ENCODE measurements at regions not wholly inside any gene's neighbourhood (a gene's known extent, or its start where the extent isn't known, plus 50 kb on each side); places are given as distances from the start of the nearest gene placed in this dataset.
"Not testable (repeated sequence)": the region's sequence is repeated elsewhere in the genome, so short reads cannot be mapped to it uniquely, and the experiment has no call there.

GRCh38 chr6:140772576-140772975, 1360.1 kb upstream of the GJE1 start:
- DNase-seq (ENCODE audit: low read depth): no peak

DNA sequence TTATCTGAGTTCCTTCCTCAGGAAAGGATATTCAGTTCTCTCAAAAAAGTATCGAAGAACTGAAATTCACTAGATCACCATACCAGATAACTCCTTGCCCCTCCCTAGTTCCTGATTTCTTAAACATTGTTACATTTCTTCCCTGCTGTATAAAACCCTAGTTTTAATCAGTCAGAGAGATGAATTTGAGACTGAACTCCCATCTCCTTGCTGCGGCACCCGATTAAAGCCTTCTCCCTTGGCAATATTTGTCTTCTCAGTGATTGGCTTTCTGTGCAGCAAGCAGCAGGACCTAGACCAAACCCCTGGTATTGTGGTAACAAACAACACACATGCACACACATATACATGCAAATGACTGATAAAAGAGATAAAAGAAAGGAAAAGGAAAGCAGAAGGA, 1364.6 kb upstream of the GJE1 start:
- no peak for DNase-seq (ENCODE audit: low read depth)

DNA sequence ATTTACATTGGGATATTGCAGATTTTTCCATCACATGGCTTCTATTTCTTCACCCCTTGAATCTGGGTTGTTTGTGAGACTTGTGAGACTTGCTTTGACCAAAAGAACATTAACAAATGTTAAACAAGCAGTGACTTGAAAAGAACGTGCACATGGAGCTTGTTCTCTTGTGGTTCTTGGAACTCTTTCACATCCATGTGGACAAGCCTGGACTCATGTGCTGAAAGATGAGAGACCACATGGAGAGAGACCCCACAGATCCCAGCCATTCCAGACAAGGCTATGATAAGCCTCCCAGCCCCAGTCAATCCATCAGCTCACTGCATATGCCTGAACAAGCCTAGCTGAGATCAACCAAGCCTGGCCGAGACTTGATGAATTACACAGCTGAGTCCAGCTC, 1365.7 kb upstream of the GJE1 start:
- DNase-seq (ENCODE audit: low read depth): no peak

GRCh38 chr6:140758169-140758877, 1374.4 kb upstream of the GJE1 start:
- DNase-seq (ENCODE audit: low read depth): no peak

DNA sequence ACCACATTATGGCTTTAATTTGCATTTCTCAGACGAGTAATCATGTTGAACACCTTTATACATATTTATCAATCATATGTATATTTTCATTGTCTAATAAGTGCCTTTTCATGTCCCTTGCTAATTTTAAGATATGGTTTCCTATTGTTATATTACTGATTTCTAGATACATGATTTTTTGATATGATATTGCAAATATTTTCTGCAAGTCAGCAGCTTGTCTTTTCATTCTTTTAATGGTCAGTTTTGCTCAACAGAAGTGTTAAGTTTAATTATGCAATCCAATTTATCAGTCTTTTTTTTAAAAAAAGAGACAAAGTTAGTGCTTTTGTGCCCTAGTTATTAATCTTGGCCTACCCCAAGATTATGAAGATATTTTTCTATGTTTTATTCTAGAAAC, 1377.8 kb upstream of the CITED2 start:
- DNase-seq (ENCODE audit: low read depth): no peak

- no peak for DNase-seq (ENCODE audit: low read depth)
Measured at GRCh38 chr6:140747114-140747513, 1372.7 kb upstream of the CITED2 start.

DNA sequence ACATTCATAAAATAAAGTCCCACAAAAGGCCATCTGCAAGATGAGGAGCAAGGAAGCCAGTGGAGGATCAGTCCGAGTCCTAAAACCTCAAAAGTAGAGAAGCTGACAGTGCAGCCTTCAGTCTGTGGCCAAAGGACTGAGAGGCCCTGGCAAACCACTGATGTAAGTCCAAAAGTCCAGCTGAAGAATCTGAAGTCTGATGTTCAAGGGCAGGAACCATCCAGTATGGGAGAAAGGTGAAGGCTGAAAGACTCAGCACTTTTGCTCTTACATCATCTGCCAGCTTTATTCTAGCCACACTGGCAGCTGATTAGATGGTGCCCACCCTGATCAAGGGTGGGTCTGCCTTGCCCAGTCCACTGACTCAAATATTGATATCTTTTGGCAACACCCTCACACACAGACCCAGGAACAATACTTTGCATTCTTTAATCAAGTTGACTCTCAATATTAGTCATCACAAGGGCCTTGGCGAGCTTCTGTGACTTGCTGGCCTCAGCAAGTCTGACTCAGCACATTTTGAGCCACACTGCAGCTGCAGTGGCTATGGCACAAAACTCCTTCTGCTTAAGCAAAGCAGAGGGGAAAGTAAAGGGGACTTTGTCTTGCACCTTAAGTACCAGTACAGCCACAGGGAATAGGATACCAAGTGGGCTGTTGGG, 1370.3 kb upstream of the CITED2 start:
- peak; percentile 63 for DNase-seq (ENCODE audit: low read depth)

GRCh38 chr6:140736231-140736630, 1361.8 kb upstream of the CITED2 start:
- no peak for DNase-seq (ENCODE audit: low read depth)

- no peak for DNase-seq (ENCODE audit: low read depth)
Measured at GRCh38 chr6:140732991-140733390, 1358.5 kb upstream of the CITED2 start.

DNA sequence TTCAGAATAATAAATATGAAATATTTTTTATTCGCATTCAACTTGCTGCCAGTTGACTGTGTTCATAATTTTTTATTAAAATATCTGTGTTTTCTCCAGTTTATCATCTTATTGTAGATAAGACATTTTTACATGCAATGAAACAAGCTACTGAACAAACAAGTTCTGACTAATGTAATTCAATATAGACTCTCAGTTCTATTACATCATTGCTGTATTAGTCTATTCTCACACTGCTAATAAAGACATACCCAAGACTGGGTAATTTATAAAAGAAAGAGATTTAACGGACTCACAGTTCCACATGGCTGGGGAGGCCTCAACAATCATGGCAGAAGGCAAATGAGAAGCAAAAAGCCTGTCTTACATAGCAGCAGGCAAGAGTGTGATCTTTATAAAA, 1357.7 kb upstream of the CITED2 start:
- no peak for DNase-seq (ENCODE audit: low read depth)

GRCh38 chr6:140731741-140732140, 1357.3 kb upstream of the CITED2 start:
- DNase-seq (ENCODE audit: low read depth): no peak

- DNase-seq (ENCODE audit: low read depth): no peak
Measured at GRCh38 chr6:140729521-140729920, 1355.1 kb upstream of the CITED2 start.

DNA sequence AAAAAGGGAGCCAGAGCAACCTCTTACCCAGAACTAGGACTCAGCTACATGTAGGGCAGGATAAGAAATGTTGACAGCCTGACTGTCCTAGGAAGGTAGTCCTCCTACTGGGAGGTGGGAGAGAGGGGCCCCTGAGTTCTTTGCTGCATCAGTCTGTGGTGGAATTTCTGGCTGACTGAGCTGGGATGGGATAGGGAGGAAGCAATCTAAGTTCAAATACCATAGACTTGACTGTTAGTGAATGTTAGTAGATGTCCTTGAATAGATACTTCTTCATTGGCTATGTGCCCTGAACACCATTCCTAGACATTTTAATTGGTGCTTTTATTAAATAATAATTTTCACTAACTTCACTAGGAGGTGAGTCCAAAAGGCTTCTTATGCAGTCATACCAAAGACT, 1343.6 kb upstream of the CITED2 start:
- DNase-seq (ENCODE audit: low read depth): no peak

GRCh38 chr6:140713495-140713894, 1339.0 kb upstream of the CITED2 start:
- no peak for DNase-seq (ENCODE audit: low read depth)

- DNase-seq (ENCODE audit: low read depth): peak; percentile 8
Measured at GRCh38 chr6:140711019-140711613, 1336.7 kb upstream of the CITED2 start.

DNA sequence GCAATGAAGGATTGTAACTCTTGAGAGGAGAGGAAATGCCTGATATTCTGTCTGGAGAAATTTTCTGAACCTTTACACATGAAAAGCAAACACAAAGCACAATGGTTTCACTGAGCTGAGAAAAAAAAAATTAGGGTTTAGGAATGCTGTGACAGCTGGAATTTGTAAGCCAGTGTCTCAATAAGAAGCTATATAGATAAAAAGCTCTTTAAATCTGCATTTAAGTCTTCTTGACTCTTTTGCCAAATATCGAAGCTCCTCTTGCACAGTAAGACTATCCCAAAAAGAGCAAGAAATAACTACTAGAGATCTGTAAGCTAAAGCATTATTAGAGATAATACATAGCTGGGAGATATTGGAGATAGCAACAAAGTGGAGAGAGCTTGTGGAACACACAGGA, 1334.0 kb upstream of the CITED2 start:
- no peak for DNase-seq (ENCODE audit: low read depth)

DNA sequence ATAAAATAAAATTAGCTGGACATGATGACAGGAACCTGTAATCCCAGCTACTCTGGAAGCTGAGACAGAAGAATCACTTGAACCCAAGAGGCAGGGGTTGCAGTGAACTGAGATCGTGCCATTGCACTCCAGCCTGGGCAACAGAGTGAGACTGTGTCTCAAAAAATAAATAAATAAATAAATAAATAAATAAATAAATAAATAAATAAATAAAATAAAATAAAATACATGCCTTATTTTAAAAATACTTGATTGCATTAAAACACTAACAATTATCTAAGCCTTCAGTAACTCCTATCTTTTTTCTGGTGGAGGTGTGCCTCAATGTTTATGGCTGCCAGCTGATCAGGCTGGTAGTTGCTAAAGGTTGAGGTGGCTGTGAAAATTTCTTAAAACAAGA, 1329.6 kb upstream of the CITED2 start:
- DNase-seq (ENCODE audit: low read depth): not testable (repeated sequence)

- DNase-seq (ENCODE audit: low read depth): no peak
Measured at GRCh38 chr6:140697585-140697984, 1323.1 kb upstream of the CITED2 start.

GRCh38 chr6:140684776-140685550, 1310.5 kb upstream of the CITED2 start:
- no peak for DNase-seq (ENCODE audit: low read depth)

DNA sequence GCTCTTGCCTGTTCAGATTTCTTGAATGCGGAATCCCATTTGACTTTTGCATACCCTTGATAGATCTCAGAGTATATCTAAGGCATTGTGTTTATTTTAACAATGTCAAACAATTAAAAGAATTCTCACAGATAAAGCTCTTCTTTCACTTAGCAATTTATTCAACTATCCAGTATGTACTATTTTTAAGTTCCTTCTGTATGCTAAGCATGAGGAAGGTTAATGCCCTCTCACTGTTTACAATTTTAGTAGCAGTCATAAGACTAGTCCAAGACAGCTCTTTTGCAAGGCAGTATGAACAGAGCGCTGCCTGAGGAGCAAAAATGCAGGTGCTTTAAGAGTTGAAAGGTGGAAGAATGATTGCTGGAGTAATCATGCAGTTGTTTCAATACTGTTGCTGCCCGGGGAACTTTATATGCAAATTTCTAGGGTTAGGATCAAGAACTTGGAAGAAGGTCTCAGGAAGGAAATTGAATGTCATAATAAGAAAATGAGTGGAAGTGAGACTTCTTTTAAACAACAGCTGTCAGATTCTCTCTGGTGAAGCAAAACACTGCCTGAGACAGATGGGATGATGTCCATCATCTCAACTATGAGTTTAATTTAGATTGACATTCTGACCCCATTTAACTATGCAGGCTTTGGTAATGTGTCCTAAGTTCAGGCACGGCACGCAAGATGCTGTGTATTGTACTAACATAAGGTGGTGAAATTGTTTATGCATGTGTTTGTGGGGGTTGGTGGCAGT, 1303.5 kb upstream of the CITED2 start:
- DNase-seq (ENCODE audit: low read depth): no peak

- DNase-seq (ENCODE audit: low read depth): peak; percentile 61
Measured at GRCh38 chr6:140671926-140672325, 1297.5 kb upstream of the CITED2 start.

DNA sequence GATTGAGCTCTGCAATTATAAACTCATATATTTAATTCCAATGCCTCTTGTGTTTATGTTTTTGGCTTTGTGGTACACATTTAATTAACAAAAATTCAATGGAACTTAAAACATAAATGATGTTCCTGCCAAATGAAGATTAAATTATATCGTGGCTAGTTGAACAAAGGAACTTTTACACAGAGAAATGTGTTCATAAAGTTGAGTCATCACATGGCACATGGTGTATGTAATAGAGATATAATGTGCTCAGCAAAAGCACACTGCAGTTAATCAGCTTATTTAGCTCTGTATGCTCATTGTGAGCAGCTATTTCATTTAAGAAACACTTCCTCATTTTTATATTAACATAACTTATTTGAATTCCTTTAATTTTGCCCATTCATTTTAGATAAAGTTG, 1295.6 kb upstream of the CITED2 start:
- peak; percentile 23 for DNase-seq (ENCODE audit: low read depth)
